AML-193 (cell line): ENCODE measurements at regions not wholly inside any gene's neighbourhood (a gene's known extent, or its start where the extent isn't known, plus 50 kb on each side); places are given as distances from the start of the nearest gene placed in this dataset.
A peak's percentile ranks its signal among the peaks of the same experiment; 100 is the strongest.
"Not testable (repeated sequence)": the region's sequence is repeated elsewhere in the genome, so short reads cannot be mapped to it uniquely, and the experiment has no call there.

Experiments
- DNase-seq, 2 experiments: peaks; one replicate each; lab custom pipeline; 2025; lab: John Stamatoyannopoulos, UW

DNA sequence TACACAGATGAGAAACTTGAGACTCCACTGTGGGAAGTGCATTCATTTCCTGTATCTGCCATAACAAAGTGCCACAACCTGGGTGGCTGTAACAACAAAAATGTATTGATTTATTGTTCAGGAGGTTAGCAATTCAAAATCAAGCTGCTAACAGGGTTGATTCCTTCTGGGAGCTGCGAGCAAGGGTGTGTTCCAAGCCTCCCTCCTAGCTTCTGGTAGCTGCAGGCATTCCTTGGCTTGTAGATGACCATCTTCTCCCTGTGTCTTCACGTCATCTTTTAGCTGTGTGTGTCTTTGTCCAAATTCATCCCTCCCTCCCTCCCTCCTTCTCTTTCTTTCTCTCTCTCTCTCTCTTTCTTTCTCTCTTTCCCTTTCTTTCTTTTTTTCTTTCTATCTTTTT, 258.1 kb downstream of the MSX2 start:
- no peak for DNase-seq

DNA sequence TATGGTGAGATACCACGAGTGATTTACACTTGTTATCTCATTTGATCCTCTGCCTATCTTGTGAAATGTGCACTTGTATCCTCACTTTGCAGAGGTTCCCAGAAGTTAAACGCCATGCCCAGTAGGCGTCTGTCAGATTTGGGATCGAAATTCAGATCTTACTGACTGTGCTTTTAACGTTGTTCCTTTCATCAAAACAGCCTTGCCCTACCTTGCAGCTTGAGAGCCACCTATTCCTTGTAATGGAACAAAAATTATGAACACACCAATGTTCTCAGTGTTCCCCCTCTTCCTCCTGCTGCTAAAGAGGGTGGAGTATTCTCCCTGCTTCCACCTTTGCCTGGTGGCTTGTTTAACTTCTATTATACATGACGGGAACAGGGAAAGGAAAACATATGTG, 257.0 kb downstream of the MSX2 start:
- no peak for DNase-seq

DNA sequence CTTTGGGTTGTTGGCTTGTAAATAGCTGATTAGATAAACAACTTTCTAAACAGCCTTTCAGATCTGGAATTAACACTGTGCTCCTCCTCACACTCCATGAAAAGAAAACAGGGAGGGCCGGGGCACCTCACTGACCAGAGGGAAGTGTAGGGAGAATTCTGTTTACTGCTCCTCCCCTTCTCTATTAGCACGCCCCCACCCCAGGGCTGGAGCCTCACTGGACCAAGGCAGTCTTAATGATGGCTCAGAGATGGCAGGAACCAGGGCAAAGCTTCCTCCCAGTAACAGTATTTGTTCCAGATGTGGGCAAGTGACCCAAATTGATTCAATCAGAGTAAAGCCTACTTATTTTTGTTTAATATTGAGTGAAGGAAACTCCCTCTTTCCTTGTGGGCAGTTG, 256.6 kb downstream of the MSX2 start:
- no peak for DNase-seq

DNA sequence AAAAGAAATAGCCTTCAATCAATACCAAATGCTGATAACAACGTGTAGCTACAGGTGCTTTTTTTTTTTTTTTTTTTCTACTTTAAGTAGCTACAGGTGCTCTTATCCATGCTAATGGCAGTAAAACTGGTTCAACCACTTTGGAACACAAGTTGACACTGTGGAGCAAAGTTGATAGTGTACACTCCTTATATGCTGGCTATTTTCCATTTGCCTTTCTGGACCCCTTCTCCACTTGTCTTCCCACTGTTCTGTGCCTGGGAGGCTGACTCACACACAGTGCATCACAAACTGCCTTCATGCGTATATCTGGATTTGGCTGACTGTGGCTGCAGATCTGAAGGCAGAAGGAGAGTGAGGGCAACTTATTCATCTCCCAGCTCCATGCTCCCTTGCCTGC, 247.9 kb downstream of the MSX2 start:
- no peak for DNase-seq

DNA sequence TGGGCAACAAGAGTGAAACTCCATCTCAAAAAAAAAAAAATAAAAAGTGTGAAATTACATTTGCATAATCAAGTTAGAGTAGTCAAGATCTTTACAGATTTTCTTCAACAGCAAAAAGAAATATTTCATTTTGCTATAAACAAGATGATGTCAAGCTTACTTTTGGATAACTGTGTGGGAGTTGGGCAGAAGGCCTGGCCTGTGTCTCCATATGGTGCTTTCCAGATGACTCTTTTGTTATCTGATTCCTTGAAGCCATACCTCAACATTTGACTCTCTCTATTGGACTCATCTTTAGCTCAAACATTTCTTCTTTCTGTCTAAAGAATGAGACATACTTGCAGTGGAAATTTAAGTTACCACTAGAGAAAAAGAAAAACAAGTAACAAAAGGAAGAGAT, 246.8 kb downstream of the MSX2 start:
- no peak for DNase-seq

DNA sequence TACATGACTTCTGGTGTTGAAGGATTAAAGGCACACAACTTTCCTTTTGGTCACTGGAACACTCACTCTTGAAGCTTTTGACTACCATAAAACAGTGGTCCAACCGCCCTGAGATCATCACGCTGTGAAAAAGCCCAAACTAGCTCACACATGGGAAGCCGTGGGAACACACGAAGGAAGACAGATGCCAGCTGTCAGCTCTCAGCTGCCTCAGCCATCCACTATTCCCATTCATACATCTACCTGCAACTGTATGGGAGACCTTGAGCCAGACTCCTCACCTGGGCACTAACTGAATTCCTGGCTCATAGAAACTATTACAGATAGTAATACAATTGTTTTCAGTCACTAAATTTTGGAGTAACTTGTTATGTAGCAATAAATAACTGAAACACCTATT, 246.1 kb downstream of the MSX2 start:
- DNase-seq = no peak

DNA sequence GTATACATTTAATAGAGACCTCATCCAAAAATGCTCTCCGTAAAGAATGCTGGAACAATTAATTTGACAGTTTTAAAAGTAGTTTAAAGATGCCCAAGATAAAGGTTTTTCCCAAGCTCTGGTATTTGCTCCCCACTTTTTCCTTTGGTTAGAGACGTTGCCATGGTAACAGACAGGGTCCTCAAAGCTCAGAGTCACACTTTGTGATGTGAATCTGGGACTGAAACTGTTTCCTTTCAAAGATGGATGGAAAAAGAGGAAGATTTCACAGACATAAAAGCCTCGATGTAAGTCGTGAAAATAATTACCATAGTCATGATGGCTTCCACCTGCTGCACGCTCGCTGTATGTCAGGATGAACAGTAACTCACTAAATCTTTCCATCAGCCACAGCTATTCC, 229.5 kb downstream of the MSX2 start:
- DNase-seq = no peak

DNA sequence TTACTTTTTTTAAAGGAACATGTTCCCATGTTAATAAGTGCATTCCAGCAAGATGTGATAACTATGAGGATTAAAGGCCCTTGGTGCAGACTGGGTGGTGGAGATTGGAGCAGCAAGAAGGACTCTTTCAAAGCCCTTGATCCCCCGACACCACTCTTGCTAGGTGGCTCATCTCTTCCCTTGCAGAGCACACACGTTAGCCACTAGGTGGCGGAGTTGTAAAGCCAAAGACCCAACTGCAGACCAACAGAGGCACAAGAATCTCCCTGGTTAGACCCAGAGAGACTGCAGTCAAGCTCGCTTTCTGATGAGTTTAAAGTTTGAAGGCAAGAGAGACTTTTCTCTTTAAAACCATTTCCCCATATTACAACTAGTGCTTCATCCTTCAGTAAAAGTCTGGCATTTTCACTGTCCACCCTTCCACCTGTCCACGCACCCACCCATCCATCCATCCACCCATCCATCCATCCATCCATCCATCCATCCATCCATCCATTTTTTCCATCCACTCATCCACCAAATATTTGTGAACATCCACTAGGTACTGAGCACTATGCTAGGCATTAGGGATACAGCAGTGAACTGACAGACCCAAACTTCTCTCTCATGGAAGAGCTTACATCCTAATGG, 226.9 kb downstream of the MSX2 start:
- peak; percentile 34 for DNase-seq

DNA sequence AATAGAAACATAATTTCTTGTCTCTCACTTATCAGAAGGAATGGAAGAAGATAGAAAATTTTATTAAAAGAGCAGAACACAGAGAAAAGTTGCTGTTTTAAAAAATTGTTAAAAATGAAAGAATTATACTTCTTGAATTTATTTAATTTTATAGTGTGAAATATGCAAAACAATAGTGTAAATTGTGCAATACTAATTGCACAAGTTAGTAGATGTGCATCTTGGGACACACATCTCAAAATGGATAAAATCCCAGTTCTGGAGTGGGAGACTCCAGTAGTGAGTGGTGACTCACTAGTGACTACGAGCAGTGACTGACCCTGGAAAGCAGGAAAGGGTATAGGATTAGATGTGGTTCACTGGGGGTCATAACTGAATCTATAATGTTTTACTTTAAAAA, 223.2 kb downstream of the MSX2 start:
- no peak for DNase-seq

DNA sequence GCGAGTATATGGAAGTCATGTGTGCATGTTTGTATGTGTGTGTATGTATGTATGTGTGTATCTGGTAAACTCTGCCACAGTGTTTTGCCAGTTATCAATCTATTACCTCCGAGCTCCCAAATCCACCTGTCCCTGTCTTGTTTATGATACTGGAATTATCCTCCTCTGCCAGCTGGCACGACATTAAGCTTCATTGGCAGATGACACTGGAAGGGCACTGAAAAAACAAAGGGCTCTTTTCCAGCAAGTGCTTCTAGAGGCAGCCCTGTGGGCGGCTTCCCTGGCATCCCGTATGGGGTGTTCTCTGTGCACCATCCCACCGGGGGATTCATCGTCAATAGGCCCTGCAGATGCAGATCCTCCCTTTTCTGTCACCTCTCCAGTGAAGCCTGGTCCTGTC, 221.5 kb downstream of the MSX2 start:
- DNase-seq = no peak

DNA sequence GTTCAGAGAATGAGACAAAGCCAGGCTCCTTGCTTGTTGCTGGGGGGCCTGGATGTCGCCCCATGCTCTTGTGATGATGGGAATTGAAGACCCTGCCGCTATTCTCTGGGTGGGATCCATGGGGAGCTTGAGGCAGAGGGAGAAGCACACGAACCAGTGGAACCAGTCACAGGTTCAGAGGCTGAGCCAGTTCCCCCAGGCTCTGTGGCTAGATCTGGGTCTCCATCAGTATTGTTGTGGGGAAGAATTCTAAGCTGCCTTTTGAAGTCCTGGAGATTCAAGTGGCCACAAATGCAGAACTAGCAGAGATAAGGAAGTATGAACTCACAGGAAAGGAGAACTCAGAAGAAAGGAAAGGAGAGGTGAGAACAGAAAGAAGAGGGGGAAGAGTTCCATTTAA, 219.4 kb downstream of the MSX2 start:
- no peak for DNase-seq

DNA sequence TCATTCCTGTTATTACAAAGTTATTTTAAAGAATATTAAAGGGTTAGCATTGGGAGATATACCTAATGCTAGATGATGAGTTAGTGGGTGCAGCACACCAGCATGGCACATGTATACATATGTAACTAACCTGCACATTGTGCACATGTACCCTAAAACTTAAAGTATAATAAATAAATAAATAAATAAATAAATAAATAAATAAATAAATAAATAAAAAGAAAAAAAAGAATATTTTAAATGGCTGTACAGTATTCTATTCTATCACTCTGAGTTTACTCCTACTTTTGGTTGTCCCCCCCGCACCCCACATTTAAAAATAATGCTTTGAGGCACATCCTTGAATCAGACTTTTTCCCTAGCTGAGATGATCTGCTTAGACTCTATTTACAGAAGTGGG, 218.6 kb downstream of the MSX2 start:
- not testable (repeated sequence) for DNase-seq

DNA sequence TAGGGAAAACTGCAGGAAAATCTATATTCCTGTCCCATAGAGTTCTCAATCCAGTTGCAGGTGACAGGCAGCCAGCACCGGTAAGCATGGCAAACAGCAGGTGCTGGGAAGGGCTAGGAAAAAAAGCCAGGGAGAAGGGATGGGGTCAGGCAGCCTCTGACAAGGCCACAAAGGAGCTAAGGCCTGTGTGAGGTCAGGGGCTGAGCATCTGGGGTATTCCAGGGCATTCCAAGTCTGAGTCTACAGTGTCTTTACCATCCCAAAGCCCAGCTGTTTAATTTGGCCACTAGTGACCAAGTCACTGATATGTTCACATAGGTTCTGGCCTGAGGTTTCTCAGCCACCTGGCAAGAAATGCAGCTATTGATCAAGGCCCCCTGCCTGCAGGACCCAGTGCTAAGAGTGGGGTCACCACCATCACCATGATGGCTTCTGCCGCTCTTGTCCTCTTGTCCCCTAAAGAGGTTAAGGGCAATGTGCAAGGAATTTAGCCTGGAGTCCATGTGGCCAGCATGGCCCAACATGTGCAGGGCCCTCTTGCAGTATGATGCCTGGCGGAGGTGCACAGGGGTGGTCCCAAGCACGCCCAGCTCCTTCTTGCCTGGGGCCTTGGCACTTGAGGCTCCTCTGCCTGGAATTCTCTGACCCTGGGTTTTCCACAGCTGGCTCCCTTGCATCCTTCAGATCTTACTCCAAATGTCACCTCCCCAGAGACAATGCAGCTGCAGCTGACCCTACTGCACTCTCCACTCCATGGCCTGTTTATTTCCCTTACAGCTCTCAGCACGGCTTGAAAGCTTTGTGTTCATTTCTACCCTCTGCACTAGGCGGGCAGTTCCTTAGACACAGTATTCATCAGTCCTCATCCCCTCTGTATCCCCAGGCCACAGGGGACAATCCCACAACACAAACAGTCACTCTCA, 213.1 kb downstream of the MSX2 start:
- DNase-seq = no peak

DNA sequence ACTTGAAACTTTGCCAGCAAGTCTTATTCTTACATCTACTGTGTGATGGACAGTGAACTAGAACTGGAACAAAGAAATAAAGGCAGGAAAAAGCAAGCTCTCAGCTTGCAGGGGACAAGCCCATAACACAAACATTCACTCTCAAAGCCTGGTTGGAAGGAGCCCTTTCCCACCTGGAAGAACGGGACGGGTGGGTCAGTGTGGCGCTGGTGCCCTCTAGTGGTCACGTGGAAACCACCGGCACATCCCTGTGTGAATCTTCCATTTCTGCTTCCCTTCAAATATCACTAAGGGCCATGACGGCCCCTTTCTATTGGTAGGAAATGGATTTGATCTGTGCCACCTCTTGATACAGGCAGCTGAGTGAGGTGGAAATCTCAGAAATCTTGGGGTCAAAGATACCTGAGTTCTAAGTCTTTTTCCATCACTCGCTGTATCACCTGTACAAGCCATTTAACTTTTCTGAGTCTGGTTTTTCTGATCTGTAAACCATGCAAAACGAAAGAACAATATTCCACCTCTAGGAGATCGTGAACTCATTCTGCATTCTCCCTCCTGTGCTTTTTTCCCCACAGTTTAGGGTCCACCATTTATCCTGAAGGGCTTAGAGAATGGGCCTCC, 211.6 kb downstream of the MSX2 start:
- DNase-seq = peak; percentile 17 to 24

DNA sequence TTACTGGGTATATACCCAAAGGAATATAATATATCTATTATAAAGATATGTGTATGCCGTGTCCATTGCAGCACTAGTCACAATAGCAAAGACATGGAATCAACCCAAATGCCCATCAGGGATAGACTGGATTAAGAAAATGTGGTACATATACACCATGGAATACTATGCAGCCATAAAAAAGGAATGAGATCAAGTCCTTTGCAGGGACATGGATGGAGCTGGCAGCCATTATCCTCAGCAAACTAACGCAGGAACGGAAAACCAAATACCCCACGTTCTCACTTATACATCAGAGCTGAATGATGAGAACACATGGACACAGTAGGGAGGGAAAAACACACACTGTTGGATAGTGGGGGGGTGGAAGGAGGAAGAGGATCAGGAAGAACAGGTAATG, 206.7 kb downstream of the MSX2 start:
- DNase-seq = not testable (repeated sequence)

DNA sequence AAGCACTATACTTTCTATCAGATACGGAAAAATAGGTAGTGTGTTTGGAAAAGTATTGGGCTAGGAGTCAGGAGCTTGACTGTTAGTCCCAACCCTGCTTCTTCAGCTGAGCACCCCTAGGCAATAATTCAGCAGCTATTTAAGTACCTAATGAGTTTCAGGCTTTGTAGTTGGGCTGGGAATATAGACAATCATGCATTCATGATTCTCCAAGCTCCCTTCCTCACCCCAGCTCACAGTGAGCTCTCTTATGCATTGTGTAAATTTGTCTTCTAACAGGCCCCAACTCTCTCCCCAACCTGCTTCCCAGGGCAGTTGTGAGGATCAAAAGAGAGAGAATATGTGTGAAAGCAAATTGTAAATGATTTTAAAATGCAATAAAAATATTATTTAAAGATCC, 201.2 kb downstream of the MSX2 start:
- DNase-seq = no peak

DNA sequence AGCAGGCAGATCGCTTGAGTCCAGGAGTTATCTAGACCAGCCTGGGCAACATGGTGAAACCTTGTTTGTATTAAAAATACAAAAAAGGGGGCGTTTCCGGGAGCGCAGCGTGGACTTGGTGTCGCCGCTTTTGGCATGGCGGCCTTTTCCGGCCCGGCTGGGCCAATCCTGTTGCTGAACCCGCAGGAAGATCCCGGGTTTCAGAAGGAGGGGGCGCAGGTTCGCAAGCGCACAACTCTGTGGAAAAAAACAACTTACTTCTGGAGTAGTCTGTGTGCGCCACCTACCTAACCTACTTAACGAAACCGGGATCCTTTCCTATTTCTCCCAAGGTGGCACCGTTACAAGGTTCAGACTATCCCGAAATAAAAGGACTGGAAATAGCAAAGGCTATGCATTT, 198.6 kb downstream of the MSX2 start:
- DNase-seq = no peak

DNA sequence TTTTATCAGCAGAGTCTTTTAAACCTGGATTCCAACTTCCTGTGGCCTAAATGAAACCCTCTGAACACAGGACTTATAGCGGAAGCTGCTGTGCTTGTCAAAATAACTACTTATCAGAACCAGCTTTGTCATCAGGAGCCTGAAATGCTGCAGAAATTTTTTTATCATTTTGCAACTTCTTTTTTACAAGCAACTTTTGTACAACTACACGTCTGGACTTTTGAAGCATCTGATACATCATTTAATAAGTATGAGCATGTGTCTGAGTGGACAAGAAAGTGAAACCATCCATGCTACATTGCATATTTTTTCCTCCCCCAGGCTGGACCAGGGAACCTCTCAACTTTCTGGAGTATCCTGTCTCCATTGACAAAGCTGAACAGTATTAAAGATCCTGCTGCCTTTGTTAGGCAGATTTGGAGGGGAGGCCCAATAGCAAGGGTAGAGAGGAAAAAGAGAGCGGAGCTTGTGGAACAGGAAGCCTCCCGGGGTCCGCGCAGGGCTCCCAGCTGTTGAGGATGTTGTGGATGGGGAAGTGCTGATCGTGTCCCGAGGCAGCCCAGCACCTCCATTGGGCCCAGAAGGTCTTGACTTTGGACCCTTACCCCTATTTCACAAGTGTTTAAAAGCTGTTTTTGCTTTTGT, 196.6 kb downstream of the MSX2 start:
- no peak for DNase-seq

DNA sequence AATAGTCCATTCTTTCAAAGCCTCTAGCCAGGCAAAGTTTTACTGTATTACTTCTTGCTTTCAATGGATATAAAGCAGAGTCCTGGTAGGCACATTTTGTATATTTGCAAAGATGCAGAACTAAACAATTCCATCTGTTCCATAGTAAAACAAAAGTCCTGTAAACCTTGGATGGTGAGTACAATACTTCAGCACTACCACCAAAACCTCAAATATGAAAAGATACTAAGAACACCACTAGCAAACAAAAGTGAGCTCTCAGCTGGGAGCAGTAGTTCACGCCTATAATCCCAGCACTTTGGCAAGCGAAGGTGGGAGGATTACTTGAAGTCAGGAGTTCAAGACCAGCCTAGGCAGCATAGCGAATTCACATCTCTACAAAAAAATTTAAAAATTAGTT, 195.0 kb downstream of the MSX2 start:
- no peak for DNase-seq

DNA sequence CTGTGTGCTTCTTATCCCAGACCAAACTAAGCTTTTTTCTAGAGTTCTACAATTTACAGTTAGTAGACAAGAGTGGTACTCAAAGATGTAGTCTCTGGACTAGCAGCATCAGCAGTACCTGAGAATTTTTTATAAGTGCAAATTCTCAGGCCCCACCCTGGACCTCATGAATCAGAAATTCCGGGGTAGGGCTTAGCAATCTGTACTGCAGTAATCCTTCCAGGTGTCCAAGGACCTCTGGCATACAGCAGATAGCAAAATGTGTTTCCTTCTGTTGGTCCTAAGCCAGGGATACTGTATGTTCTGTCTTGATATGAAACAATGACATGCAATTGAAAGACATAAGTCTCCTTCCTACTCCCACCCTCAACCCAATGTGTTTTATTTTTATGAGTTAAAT, 194.3 kb downstream of the MSX2 start:
- DNase-seq = no peak

DNA sequence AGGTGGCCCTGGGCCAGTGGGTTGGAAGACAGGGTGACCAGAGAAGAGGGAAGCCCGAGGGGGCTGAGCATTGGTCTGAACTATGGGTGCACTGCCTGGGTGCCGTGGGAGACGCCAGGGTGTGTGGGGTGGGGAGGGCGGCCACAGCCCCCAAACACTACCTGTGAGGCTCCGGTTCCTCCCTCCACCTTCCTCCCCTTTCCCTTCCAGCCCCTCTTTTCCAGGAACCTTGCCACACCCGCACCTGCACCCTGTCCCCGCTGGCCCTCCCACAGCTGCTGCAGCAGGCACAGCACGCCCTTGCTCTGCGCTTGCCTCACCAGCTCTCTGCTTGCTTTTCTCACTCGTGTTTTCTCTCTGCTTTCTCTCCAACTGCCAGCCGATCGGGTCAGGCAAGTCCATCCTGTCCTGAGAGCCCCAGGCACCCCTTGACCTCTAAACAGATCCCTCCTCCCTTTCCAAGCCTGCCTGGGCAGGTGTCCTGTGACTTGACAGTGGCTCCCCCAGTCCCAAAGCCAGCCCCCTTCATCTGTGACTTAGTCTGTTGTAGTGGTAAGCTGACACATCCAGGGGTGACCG, 193.7 kb downstream of the MSX2 start:
- no peak for DNase-seq

DNA sequence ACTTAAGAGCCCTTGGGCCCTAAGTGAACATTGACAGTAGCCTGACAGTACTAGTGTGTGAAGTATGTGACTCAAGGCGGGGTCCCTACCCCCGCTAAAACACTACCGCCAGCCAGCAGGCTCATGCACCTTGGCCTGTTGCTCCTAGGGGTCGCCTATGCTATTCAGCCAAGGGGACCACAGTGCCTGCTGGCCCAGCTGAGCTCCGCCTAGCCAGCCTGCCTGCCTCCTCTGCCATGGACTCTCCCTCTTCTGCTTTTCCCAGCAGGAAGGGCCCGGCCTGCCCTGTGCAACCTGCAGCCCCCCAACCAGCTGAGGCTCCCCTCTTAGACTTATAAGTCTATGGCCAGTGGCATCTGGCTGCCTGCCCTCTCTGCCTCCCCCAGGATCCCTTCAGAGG, 193.1 kb downstream of the MSX2 start:
- not testable (repeated sequence) for DNase-seq
